Head of caudate nucleus (tissue), 42 donors: ENCODE measurements at regions not wholly inside any gene's neighbourhood (a gene's known extent, or its start where the extent isn't known, plus 50 kb on each side); places are given as distances from the start of the nearest gene placed in this dataset.
A peak's percentile ranks its signal among the peaks of the same experiment; 100 is the strongest.
"Not testable (repeated sequence)": the region's sequence is repeated elsewhere in the genome, so short reads cannot be mapped to it uniquely, and the experiment has no call there.

Source experiments
- DNase-seq, 42 donors: peaks; one replicate each; pipeline versions ENCODE4 v3.0.0 to v3.0.0-alpha.2; 2020 to 2021; ENCODE audit warnings: mixed read lengths in 7 of 42
- intact Hi-C: fragments of 100-400 bp; cut with DNase I; formaldehyde crosslinking; loops from one replicate; pipeline ENCODE4 v1.15.0; 2022

- intact Hi-C loops: no loop called here
- DNase-seq: no peak
Observed at GRCh38 chr5:44574678-44575077, 185.5 kb upstream of the FGF10 start.

GRCh38 chr5:44568519-44568918 lies 179.3 kb upstream of the FGF10 start:
- no peak for DNase-seq
- intact Hi-C loops: no loop called here

GRCh38 chr5:44565902-44566301 lies 176.7 kb upstream of the FGF10 start:
- intact Hi-C loops: no loop called here
- no peak for DNase-seq

- intact Hi-C loops: no loop called here
- DNase-seq: no peak
Observed at GRCh38 chr5:44565360-44565759, 176.1 kb upstream of the FGF10 start.

GRCh38 chr5:44546286-44546685 lies 157.1 kb upstream of the FGF10 start:
- DNase-seq: no peak
- intact Hi-C loops: no loop called here

GRCh38 chr5:44543511-44543910 lies 154.3 kb upstream of the FGF10 start:
- DNase-seq: no peak
- intact Hi-C loops: no loop called here

- intact Hi-C loops: no loop called here
- DNase-seq: no peak
Observed at GRCh38 chr5:44542470-44542869, 153.2 kb upstream of the FGF10 start.

GRCh38 chr5:44539602-44539919 lies 150.3 kb upstream of the FGF10 start:
- no peak for DNase-seq
- intact Hi-C loops: loop anchor here (10.0 kb wide), 1 partner anchor 235 kb away; no protein-coding TSS in a partner anchor

GRCh38 chr5:44538797-44539601 lies 149.8 kb upstream of the FGF10 start:
- intact Hi-C loops: loop anchor here (10.0 kb wide), 1 partner anchor 236 kb away; no protein-coding TSS in a partner anchor
- no peak for DNase-seq

GRCh38 chr5:44536650-44537260 lies 147.5 kb upstream of the FGF10 start:
- intact Hi-C loops: loop anchor here (10.0 kb wide), 1 partner anchor 238 kb away; no protein-coding TSS in a partner anchor
- DNase-seq: peak in 24 of 42 donors; percentile 4 to 71 (median 26)

GRCh38 chr5:44535621-44536020 lies 146.4 kb upstream of the FGF10 start:
- intact Hi-C loops: loop anchor here (10.0 kb wide), 1 partner anchor 239 kb away; no protein-coding TSS in a partner anchor
- no peak for DNase-seq

- no peak for DNase-seq
- intact Hi-C loops: loop anchor here (10.0 kb wide), 1 partner anchor 242 kb away; no protein-coding TSS in a partner anchor
Observed at GRCh38 chr5:44532981-44533380, 143.8 kb upstream of the FGF10 start.

GRCh38 chr5:44531756-44532155 lies 142.5 kb upstream of the FGF10 start:
- DNase-seq: not testable (repeated sequence)
- intact Hi-C loops: loop anchor here (10.0 kb wide), 1 partner anchor 243 kb away; no protein-coding TSS in a partner anchor

GRCh38 chr5:44530783-44531182 lies 141.6 kb upstream of the FGF10 start:
- not testable (repeated sequence) for DNase-seq
- intact Hi-C loops: loop anchor here (10.0 kb wide), 1 partner anchor 244 kb away; no protein-coding TSS in a partner anchor

GRCh38 chr5:44511596-44511995 lies 122.4 kb upstream of the FGF10 start:
- intact Hi-C loops: no loop called here
- peak in 13 of 42 donors; percentile 8 to 59 (median 19) for DNase-seq

GRCh38 chr5:44506561-44506960 lies 117.3 kb upstream of the FGF10 start:
- intact Hi-C loops: no loop called here
- DNase-seq: no peak

- DNase-seq: no peak
- intact Hi-C loops: no loop called here
Observed at GRCh38 chr5:44499381-44499780, 110.2 kb upstream of the FGF10 start.

GRCh38 chr5:44497606-44498005 lies 108.4 kb upstream of the FGF10 start:
- intact Hi-C loops: no loop called here

GRCh38 chr5:44495280-44495679 lies 106.1 kb upstream of the FGF10 start:
- intact Hi-C loops: no loop called here
- DNase-seq: no peak

More at GRCh38 chr5:44497606-44498005, 108.4 kb upstream of the FGF10 start:
- DNase-seq: no peak

GRCh38 chr5:44489759-44490158 lies 100.5 kb upstream of the FGF10 start:
- no peak for DNase-seq
- intact Hi-C loops: no loop called here
